ENCODE measurements at regions not wholly inside any gene's neighbourhood (a gene's known extent, or its start where the extent isn't known, plus 50 kb on each side); places are given as distances from the start of the nearest gene placed in this dataset.

DNA sequence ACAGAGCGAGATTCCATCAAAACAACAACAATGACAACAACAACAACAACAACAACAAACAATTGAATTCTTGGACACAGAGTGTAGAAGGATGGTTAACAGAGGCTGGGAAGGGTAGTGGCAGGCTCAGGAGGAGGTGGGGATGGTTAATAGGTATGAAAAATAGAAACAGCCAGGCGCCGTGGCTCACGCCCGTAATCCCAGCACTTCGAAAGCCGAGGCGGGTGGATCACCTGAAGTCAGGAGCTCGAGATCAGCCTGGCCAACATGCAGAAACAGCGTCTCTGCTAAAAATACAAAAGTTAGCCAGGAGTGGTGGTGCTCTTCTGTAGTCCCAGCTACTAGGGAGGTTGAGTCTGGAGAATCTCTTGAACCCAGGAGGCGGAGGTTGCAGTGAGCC lies 122.9 kb upstream of the GRIA4 start:
- H3K27me3 ChIP-seq (replicated peaks in 1 of 2; ENCODE audit: control insufficient read depth in 2 of 2, insufficient read depth in 2 of 2, low read length in 1 of 2) = no peaks in the 10 kb centered on the region
- H3K4me1 ChIP-seq (ENCODE audit: control insufficient read depth, insufficient read depth, low read length) = no peaks in the 10 kb centered on the region
- in situ Hi-C loops (cut with MboI) = no loop called here
- no peak for FAIRE-seq
- TF ChIP-seq ZBTB4 (CRISPR knock-in tag; IDR thresholded peaks at IDR 0.05) = no peak
- no peak for TF ChIP-seq NBN (IDR thresholded peaks at IDR 0.05)
- no peak for TF ChIP-seq GABPA (IDR thresholded peaks at IDR 0.05; ENCODE audit: low read depth)
- no peak for TF ChIP-seq FOXK2 (IDR thresholded peaks at IDR 0.05)
- TF ChIP-seq IKZF2 (IDR thresholded peaks at IDR 0.05) = no peak
- no peak for TF ChIP-seq HDAC2 (IDR thresholded peaks at IDR 0.05)
- TF ChIP-seq KDM1A (IDR thresholded peaks at IDR 0.05; ENCODE audit: borderline replicate concordance) = no peak
- no peak for TF ChIP-seq BCL11A (IDR thresholded peaks at IDR 0.05; ENCODE audit: low read depth, low read length)
- no peak for TF ChIP-seq TAF1 (IDR thresholded peaks at IDR 0.05; ENCODE audit: borderline replicate concordance, low read depth, low read length)
- no peak for TF ChIP-seq NR2F1 (conservative IDR thresholded peaks at IDR 0.05)
- ChIA-PET CTCF (no interaction called here), SMC1A (ENCODE audit: uncharacterized antibody, unreplicated experiment) (no interaction called here), RAD21 (ENCODE audit: unreplicated experiment) (no interaction called here), POLR2A (no interaction called here)
- ATAC-seq = no peak
- no peak overlapping the region for H3K27ac ChIP-seq (ENCODE audit: control insufficient read depth, insufficient read depth)
- H2AFZ ChIP-seq (ENCODE audit: control insufficient read depth, low read depth, low read length) = no peak overlapping the region
- intact Hi-C loops (cut with micrococcal nuclease; ENCODE audit: unreplicated experiment) = no loop called here
- H3K9me3 ChIP-seq (replicated peaks; ENCODE audit: control insufficient read depth, insufficient read depth, low read length) = no peaks in the 10 kb centered on the region
- DNase-seq (ENCODE audit: low read depth, low spot score) = no peak
- H3K36me3 ChIP-seq (ENCODE audit: control insufficient read depth in 2 of 2, insufficient read depth in 2 of 2, low read length in 1 of 2) = no peaks in the 10 kb centered on the region
- BruUV-seq (replicated peaks) = no TSS peak
- WGBS (ENCODE audit: insufficient coverage, insufficient replicate concordance, low lambda C conversion rate, missing lambda C conversion rate) = 40% methylated on average over 2 of the region's 11 CpGs
- H4K20me1 ChIP-seq (ENCODE audit: control insufficient read depth, insufficient read depth) = no peaks in the 10 kb centered on the region
- no peaks in the 10 kb centered on the region for H3K79me2 ChIP-seq (ENCODE audit: control insufficient read depth, insufficient read depth, low read length)
- H3K4me3 ChIP-seq = no peak overlapping the region
- H3K4me2 ChIP-seq (ENCODE audit: control insufficient read depth, insufficient read depth) = no peak overlapping the region
- H3K9ac ChIP-seq (ENCODE audit: control insufficient read depth, insufficient read depth, low read length) = no peak overlapping the region

All from GM12878 (cell line).